ENCODE measurements at regions not wholly inside any gene's neighbourhood (a gene's known extent, or its start where the extent isn't known, plus 50 kb on each side); places are given as distances from the start of the nearest gene placed in this dataset.
A peak's percentile ranks its signal among the peaks of the same experiment; 100 is the strongest.

DNA sequence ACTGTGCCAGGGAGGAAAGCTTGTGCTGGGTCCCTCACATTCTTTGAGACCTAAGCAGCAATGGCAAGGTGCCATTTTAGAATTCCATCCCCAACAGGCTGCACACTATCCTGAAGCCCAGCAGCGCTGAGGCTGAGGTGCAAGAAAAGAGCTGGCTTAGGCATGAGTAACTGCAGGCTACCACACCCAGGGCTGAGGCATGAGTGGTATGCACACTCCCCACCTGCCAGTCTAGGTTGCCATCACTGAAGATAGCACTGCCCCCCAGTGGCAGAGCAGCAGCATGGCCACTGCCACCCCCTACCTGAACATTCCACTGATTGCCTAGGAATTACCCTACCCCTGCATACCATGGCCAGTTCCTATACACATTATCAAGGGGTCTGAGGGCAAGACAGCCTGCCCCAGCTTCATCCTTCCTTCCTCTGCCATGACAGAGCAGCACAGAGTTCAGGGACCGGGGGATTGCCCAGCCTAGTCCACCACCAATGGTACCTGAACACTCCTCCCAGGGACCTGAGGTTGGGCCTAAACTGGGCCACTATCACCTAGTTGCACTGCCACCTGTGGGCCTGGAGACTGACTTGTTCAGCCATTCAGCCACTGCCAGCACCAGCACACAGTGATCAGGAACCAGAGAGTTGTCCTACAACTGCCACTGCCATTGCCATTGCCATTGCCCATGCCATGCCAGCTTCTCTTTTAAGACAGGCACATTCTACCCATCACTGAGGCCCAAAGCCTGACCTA is 129.8 kb downstream of the SATB1 start:
- DNase-seq, result peak in 1 of 5 experiments; percentile 38

DNA sequence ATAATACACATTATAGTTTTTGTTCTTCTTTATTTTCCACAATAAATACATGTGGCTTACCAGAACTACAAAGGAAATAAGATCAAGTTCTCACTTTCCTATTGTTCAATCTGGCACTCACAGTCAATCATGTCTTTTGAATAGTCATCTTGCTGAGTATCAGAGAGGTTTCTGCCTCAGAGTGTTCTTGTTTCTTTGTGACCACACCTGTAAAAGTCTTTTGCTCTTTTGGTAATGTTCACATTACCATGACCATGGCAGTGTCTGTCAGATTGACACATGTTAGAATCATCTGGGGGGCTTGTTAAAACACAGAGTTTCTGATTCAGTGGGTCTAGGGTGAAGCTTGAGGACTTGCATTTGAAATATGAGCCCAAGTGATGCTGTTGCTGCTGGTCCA is 135.0 kb downstream of the SATB1 start:
- DNase-seq, result no peak

DNA sequence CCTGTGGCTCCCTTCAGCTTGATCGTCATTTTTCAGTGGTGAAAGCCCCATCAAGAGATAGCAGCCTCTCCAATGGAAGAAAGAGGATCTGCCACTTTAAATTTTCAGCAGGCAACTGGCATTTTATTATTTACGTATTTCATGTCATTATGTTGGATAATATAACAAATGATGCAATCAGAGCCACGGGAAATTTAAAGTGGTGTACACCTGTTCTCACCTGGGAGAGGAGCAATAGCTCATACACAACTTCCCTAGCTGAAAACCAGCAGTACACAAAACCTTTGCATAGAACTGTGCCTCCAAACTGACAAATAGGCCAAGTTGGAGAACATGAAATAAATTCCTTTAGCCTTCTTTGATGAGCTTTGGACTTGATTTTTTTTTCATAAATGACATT is 136.9 kb downstream of the SATB1 start:
- DNase-seq, result no peak

DNA sequence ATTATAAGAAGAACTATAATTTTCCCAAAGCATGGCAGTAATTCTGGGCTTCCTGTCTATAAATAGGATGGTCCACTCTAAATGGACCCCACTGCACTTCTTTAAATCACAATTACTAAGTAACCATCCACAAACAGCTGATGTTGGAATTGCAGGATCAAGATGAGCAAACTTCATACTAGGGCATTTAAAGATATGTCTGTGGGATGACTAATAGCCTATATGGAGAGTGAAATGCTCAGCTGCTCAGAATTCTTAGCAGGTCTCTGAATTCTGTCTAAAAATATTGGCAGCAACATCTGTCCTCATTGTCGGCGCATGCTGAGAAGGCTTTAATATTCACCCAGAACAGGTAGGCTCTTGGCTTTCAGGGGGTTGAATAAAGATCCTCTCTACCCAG is 140.4 kb downstream of the SATB1 start:
- no peak for DNase-seq

DNA sequence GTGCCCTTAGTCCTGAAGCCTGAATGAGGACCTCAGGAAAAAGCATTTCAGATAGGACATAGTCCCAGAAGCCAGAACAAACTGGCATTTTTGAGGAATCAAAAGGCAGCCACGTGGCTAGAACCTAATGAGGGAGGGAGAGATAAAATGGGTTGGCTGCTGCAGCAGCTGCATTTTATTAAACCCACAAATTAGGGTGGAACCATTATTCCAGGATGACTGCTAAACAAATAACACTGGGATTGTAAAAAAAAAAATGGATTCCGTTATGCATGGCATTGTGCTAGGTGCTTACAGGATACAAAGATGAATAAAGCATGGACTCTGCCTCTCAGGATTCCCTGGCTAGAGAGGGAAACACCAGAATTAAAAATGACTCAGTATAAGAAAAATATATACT is 141.5 kb downstream of the SATB1 start:
- no peak for DNase-seq

DNA sequence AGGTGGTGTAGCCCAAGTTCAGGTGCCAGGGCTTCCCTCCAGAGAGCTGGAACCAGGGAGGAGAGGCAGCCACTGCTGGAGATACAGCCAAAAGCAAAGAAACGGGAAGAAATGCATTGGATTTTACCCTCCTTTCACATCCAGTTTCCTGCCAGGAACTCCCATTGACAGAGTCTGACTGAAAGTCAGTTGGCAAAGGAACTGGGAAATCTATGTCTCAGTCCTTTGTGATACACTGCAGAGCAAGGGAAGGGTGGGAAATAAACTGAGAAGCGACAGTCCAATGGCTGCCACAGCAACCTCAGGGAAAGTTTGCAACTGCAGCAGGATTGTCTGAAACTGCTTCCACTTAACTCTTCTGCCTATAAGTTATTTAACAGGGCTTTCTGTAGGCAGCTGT is 142.6 kb downstream of the SATB1 start:
- no peak for DNase-seq

DNA sequence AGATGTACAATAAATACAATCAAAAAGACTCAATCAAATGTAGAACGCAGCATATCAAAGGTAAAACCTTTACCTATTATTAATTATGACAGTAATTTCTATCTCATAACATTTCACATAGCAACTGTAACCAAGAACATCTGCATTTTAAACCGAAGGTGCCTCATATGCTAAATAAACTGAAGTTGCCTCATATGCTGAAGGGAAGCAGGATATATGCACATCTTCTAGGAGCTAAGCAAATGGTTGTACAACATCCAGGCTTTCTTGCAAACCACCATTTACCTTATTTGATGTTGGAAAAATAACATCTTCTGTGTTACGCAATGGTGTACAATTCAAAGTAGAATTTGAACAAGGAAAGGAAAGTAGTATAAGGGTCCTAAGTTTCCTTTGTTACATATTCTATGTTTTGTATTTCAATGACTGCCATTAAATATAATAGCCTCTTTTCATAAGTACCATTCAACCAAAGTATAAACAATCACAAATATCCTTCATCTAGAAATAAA is 145.9 kb downstream of the SATB1 start:
- no peak for DNase-seq

GRCh38 chr3:18264853-18265252 is 160.3 kb downstream of the SATB1 start:
- no peak for DNase-seq

DNA sequence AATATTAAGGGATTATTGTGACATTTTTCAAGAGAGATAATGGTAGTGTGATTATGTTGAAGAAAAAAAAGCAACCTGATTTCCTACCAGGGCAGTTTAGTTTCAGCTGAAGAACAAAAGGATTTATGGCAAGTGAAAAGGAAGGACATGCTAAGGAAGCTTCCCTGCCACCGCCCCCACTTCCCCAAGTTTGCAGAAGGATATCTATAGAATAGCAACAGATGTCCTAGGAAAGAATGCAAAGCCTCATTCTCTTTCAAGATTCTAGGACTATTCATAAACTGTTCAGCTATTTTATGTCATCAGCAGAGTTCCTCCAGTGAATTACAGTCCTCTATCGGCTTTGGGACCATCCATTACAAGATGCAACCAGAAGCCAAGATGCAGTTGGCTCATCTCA is 160.8 kb downstream of the SATB1 start:
- DNase-seq, result no peak

DNA sequence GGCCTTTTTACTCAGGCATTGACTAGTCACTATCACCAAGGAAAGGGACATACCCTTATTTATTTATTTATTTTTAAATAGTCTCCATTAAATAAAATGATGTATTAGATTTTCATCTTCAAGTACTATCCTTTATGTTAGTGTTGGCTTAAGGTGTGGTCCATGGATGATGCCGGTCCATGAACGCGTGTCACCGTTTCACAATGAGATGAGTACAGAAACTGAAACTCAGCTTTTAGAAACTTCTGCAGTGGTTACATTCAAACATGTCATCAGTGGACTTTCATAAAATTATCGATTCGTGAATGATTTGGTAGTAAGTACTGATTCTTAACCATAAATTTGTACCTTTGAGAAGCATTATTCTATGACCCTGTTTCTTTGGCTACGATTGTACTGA is 166.6 kb downstream of the SATB1 start:
- DNase-seq, result no peak

DNA sequence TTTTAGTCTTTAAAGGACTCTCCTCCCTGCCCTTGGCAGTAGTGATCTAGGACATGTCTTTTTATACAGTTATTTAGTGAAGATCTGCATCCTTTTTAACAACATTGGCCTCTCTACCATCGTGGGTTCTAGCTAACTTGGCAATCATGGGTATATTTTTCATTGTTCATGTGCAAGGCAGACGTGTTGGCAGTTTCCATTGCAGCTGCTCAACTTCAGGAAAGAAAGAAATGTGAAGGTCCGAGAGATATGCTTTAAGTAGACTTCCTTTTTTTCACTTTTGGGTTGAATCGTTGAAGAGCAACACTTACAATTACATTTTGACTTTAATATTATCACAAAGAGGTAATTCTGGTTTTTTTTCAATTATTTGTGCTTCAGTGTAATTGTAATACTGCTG is 172.6 kb downstream of the SATB1 start:
- no peak for DNase-seq

GRCh38 chr3:18250991-18251390 is 174.1 kb downstream of the SATB1 start:
- no peak for DNase-seq

GRCh38 chr3:18249126-18249525 is 176.0 kb downstream of the SATB1 start:
- no peak for DNase-seq

DNA sequence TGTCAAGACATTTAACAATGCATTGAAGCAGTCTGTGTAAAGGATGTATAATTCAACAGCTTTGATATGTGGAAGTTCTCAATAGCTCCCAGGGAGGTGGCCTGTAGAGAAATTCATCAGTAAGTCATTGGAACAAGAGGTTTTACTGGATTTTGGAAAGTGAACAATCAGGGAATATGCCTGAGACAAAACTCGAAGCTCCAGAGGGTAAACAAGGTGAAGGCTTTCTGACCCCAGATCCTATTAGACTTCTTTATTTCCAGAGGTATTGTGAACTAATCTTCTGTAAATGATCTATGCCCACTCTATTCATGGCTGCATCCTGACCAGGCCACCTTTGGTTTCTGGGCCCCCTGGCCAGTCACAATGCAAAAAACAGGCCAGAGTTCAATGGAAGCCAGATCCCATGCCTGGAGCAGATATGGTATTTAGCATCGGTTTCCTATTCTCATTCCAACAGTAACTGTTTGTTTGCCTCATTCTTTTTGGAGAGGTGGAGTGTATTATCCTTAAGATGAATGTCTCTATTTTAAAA is 177.3 kb downstream of the SATB1 start:
- DNase-seq, result no peak

DNA sequence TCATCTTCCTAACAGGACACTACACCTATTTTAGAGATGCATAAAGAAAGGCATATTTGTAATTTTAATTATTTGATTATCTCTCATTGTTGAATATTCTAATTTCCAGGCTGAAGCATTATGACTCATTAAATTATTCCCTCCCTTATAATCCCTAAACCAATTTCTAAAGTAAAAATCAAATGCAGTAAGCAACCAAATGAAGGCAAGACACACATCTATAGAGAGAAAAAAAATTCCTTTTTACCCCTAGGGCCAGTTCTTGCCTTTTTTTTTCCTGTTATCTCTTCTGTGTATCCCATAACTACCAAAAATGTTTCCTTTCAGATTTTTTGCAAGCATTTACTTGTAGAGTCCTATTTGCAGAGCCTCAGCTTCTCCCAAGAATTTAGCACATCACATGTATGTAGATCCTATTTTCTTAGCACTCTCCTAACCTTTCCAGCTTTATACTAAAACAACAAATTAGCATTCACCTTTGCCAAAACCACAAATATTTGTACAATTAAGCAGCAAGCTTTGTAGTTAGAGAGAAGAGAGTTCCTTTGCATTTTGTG is 177.9 kb downstream of the SATB1 start:
- DNase-seq, result no peak

- DNase-seq, result no peak
These were observed 178.6 kb downstream of the SATB1 start for GRCh38 chr3:18246336-18247060.

- peak in 1 of 5 experiments; percentile 73 for DNase-seq
These were observed 179.4 kb downstream of the SATB1 start for GRCh38 chr3:18245721-18246120.

- no peak for DNase-seq
These were observed 183.3 kb downstream of the SATB1 start for GRCh38 chr3:18241837-18242236.

- no peak for DNase-seq
These were observed 185.5 kb downstream of the SATB1 start for GRCh38 chr3:18239674-18240073.

DNA sequence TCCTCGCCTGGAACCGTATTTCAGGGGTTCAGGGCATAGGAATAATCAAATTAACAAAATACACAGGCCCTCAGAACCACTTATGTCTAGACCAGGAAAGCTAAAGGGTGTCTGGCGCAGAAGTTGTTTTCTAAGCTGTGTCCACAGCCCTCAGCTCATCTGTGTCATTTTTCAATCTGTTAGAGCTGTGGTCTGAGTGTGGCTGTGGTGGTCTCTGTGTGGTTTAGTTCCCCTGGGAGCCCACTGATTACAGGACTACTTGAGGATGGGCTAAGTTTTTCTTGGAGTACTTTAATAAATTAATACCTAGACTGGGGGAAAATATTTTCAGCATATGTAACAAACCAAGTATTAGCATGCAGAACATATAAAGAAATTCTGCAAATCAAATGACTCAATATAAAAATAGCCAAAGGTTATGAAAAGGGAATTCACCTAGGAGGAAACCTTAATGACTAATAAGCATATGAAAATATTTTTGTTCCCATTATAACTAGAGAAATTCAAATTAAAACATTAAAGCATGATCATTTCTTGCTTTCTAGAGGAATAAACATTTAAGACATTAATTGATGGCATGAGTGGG is 186.3 kb downstream of the SATB1 start:
- DNase-seq, result no peak

DNA sequence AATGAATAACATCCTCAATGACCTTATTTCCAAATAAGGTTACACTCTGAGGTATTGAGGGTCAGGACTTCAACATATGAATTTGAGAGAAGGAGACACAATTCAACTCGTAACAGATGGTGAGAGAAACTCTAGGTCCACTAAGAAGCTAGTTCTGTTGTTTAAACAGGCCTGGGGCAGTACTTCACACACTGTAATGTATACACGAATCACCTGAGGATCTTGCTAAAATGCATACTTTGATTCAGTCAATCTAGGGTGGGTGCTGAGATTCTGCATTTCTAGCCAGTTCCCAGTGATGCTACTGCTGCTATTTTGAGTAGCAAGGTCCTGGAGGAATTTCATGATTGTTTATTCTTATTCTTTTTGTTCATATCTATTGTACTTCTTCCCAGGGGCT is 186.8 kb downstream of the SATB1 start:
- no peak for DNase-seq

DNA sequence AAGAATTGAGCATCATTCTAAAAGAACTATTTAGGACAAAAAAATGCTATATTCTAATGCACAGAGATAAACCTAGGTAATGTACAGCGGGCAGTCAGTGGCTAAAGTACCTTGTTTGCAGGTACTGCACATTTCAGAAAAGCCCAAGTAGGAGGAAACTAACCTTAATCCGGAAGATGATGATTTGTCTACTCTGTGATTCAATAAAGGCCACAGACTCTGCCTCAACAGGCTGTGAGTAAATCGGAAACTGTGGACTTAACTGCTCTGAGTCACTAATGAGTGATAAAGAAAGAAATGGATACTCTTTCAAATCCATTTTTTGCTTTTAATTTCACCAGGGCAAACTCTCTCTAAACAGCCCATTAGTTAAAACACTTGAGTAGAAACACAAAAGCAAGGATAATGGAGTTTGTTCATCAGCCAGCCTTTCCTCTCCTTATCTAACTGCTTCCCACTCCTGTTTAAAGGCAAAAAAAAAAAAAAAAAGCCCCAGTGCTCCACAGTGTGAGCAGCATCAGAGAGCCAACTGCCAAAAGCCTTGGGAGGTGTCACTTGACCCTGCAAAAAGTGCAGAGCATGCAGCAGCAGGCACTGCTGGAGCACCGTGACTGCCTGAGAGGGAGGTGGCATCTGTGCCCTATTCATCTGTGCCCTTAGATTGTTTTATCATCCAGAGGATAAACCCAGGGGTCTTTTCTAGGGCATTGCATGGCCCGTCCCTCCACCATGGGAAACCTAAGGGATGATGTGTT is 187.7 kb downstream of the SATB1 start:
- DNase-seq, result peak in 1 of 5 experiments; percentile 72

GRCh38 chr3:18236726-18237125 is 188.4 kb downstream of the SATB1 start:
- no peak for DNase-seq
